ENCODE measurements at regions not wholly inside any gene's neighbourhood (a gene's known extent, or its start where the extent isn't known, plus 50 kb on each side); places are given as distances from the start of the nearest gene placed in this dataset.

DNA sequence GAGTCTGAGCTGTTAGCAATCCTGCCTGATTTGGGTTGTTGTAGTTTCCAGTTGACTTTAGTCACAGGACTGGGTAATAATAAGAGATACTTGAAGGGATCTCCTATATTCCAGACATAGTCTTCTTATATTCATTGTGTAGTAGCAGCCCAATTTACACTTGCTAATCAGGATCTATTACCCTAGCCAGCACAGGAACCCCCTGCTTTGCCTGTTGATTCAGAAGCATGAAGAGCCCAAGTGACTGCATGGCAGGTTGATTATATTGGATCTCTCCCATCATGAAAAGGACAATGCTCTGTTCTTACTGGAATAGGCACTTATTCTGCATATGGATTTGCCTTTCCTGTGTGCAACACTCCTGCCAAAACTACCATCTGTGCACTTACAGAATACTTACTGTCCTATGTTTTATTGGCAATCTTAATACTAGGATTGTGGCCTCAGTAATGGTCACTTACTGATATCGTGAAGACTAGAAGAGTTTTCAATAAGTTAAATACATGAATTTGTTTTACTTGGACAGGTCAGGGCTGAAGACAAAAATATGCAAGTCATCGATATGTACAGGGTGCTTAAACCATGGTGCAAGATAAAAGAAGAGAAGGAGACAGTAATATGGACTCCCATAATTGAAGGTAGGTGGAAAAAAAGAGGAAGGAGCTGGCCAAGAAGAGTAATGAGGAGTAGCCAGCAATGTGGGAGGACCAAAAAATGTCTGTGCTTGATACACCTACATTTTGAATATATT is 304.1 kb downstream of the MCTP2 start:
- no peak for DNase-seq
- in situ Hi-C loops (cut with HindIII; ENCODE audit: low pct_ligation_motif_present, low pct_unique_long_range_greater_than_20kb, low sequenced_read_pairs), result no loop called here

DNA sequence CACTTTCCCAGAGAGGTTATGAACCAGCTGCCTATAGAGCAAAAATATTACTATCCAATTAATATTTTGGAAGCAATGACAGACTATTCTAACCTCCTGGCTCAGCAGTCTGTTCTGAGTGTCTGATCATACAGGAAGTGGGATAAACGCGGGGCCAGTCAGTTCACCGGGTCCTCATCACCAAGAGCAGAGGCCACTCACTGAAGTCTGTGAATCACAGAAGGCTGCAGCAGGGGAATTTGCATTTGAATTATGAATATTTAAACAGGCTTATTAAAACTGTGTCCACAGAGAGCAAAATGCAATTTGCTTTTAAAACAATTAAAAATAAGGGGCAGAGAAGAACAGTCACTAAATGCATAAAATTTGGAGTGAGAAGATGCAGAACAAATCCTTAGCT is 305.2 kb downstream of the MCTP2 start:
- in situ Hi-C loops (cut with HindIII; ENCODE audit: low pct_ligation_motif_present, low pct_unique_long_range_greater_than_20kb, low sequenced_read_pairs), result no loop called here
- DNase-seq, result no peak

DNA sequence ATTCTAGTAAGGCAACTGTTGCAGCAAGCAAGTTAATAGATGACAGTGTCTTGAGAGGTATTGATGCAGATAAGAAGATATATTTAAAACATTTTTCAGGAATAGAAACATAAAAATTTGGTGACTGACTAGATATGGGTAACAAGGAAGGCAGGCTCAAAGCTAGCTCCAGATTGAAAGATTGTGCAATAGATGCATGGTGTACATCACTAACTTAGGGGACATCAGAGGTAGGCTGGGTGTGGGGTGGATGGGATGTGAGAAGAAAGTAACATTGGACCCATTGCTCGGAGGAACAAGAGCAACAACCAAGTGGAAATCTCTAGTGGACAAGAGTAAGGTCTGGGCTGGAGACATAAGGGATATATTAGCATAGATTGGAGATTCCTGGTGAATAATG is 306.9 kb downstream of the MCTP2 start:
- in situ Hi-C loops (cut with HindIII; ENCODE audit: low pct_ligation_motif_present, low pct_unique_long_range_greater_than_20kb, low sequenced_read_pairs), result no loop called here
- no peak for DNase-seq

DNA sequence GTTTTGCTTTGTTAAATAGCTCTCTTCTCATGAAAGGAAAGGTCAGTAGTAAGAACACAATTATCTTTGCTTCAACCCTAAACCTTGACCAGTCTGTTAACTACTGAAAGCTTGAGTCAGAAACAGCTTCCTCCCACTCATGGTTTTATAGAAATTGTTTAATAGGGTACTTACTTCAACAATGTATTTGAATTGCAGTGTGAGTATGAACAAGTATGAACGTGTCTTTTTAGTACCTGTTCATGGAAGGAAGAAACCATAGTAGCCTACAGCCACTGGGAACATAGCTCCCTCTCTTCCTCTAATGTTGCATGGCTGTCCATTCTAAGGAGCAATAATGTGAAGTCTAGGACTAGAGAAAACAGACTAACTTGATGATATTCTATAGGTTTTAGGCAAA is 311.0 kb downstream of the MCTP2 start:
- in situ Hi-C loops (cut with HindIII; ENCODE audit: low pct_ligation_motif_present, low pct_unique_long_range_greater_than_20kb, low sequenced_read_pairs), result no loop called here
- DNase-seq, result no peak

DNA sequence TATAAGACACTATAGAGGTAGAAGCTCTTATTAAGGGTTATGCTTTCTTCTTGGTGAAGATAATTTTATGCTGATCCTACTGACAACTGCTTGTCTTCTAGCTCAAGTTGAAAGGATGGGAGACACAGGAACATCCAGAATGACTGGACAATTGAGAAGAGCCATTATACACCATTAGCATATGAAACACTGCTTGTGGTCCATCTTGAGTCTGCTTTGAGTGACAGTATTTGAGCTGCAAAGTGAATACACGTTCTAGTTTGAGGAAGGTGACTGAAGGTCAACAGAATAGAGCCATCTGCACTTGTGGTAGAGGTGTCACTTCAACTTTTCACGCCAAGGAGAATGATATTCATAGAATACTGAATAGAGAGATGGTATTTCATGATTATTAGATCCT is 315.4 kb downstream of the MCTP2 start:
- DNase-seq, result no peak
- in situ Hi-C loops (cut with HindIII; ENCODE audit: low pct_ligation_motif_present, low pct_unique_long_range_greater_than_20kb, low sequenced_read_pairs), result no loop called here

DNA sequence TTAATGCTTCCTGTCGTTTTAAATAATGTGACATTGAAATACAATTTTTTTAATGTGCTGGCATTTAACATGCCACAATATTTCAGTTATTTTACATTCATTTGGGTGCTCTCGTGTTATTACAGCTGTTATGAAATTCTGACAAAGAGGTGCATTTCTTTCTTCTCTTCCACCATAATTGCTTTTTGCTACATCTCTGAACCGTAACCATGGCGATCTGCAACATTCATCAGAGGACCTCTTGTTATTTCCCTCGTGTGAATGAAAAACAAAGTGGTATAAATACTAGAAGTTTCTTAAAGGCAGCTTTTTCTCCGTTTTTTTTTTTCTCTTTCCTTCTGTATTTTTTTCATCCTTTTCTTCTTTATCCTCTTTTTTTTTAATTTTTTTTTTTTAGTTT is 316.4 kb downstream of the MCTP2 start:
- in situ Hi-C loops (cut with HindIII; ENCODE audit: low pct_ligation_motif_present, low pct_unique_long_range_greater_than_20kb, low sequenced_read_pairs), result no loop called here
- no peak for DNase-seq

DNA sequence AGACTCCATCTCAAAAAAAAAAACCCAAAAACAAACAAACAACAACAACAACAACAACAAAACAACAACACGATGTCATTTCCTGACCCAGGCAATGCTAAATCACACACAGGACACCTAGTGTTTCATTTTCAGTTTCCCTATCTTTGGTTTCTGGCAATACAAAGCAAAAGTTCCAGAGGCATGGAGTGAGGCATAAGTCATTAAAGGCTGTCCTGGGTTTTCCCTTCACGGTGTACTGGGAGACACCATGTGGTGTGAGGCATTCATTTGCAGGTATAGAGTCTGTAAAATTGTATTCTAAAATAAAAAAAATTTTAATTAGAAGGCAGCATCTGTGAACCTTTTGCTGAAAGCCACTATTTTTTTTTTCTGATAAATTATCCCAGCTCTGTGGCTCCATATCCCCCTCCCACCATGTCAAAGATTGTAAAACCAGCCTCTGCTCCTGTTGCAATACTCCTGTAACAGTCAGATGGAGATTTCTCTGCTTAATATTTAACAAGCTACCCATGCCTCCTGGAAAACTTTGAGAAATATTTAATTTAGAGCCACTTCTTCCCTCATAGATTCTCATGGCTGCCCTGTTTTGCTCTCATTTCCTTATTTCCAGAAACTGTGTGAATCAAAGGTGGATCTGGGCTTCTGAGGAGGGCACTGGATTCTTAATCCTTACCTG is 324.6 kb downstream of the MCTP2 start:
- DNase-seq, result no peak
- in situ Hi-C loops (cut with HindIII; ENCODE audit: low pct_ligation_motif_present, low pct_unique_long_range_greater_than_20kb, low sequenced_read_pairs), result no loop called here

DNA sequence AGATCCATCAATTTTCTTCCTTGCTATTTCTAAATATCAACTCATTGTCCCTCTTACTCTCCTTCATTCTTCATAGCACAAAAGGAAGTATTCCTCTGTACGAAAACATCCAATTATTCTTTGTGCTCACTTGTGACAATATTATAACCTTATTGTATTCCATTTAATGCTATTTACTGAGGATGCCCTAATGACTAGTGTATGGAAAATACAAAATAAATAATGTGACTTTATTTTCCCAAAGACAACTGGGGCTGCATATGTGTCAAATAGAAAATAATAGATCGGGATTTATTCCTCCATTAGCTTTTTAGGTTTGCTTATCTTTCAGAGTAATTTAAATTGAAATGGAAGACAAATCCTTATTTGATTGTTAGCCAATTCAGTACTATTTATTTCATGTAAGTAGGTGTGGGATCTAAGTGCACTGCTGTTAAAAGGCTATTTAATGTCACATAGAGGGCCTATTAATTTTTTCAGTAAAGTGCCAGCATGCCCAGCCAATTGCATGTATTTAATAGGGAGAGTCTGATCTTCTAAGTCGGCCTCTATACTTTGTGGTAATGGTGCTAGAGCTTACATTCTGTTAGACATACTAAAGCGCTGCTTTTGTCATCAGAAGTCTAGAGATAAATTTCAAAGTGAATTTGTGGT is 329.8 kb downstream of the MCTP2 start:
- DNase-seq, result no peak
- in situ Hi-C loops (cut with HindIII; ENCODE audit: low pct_ligation_motif_present, low pct_unique_long_range_greater_than_20kb, low sequenced_read_pairs), result no loop called here

DNA sequence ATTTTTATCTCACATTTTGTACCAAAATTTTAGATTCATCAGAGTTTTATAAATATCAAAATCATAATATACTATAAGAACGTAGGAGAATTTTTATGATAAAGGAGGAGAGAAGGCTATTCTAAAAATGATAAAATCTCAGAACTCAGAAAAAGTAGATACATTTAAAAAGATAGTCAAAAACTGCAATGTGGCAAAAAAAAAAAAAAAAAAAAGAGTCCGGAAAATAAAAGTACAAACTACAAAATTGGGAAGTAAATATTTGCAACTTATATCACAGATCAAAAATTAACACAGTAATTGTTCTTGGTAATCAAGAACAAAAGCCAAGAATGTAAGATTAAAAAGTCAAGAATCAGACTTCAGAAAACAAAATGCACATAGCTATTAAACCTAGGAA is 332.1 kb downstream of the MCTP2 start:
- in situ Hi-C loops (cut with HindIII; ENCODE audit: low pct_ligation_motif_present, low pct_unique_long_range_greater_than_20kb, low sequenced_read_pairs), result no loop called here
- DNase-seq, result no peak

DNA sequence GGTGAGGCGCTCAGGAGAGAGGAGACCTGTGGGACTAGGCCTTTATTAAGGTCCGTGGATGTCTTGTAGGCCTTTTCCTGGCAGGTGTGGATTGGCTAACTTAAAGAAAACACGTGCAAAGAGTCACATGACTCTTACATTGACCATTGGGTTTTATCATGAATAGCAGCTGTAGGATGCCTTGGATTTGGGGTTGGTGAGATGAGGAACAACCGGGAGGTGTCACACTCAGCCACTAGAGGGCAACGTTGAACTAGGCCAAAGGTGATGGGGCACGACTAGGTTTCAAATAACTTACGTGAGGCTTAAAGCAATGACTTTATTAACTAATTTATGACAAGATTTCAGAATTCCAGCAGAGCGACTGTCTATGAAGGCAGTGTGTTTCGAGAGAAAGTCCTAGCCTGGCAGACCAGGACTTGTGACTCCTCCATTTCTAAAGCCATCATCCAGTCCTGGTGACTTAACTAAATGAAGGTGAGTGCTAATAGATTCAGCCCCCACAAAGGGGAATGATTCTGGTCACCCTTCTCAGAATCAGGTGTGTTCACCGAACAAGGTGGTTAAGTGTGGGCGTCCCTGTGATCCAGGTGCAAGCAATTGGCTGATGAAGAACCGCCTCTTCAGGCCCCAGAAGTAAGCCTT is 345.6 kb downstream of the MCTP2 start:
- DNase-seq, result peak; percentile 6
- in situ Hi-C loops (cut with HindIII; ENCODE audit: low pct_ligation_motif_present, low pct_unique_long_range_greater_than_20kb, low sequenced_read_pairs), result no loop called here

DNA sequence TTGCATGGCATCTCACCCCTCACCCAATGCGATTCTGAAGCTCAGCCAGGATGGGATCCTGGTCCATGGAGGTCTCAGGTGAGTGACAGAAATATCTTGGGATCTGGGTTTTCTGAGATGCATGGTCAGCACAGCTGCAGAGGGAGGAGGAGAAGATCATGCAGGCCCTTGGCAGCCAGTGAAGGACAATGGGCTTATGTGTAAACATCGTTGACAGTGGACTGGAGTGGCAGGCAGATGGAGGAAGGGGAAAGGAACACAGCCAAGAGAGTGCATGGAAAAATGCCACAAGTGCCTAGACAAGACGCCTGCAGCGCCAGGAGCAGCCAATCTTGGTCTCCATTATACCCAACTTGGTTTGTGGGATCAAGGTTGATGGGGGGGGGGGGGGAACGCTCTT is 347.9 kb downstream of the MCTP2 start:
- no peak for DNase-seq
- in situ Hi-C loops (cut with HindIII; ENCODE audit: low pct_ligation_motif_present, low pct_unique_long_range_greater_than_20kb, low sequenced_read_pairs), result no loop called here

DNA sequence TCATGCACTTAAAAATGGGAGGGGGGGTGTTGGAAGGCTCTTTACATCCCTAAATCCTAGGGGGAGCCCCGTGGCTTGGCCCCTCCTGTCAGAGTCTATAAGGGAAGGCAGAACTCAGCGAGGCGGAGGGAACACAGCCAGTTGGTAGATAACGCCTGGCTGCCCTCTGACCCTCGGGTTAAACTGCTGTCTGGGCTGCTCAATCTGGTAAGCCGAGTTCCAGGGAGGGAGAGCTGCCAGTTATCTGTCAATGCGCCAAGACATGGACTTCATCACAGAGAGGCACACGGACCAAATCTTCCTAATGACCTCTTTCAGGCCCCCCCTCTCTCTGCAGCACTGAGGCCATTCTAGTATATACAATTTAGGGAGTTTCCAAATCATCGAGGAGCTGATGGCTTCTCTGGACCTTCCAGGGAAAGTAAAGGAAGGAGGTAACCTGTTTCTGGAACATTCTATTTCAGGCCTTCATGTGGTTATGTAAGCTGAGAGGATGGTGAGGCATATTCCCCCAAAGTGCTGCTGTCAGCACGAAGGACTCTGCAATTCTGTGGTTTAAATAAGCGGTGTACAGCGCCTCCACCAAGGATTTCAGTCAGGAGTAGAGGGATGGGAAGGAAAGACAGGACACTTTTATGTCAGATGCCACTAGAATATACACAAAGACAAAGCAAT is 349.0 kb downstream of the MCTP2 start:
- no peak for DNase-seq
- in situ Hi-C loops (cut with HindIII; ENCODE audit: low pct_ligation_motif_present, low pct_unique_long_range_greater_than_20kb, low sequenced_read_pairs), result no loop called here

DNA sequence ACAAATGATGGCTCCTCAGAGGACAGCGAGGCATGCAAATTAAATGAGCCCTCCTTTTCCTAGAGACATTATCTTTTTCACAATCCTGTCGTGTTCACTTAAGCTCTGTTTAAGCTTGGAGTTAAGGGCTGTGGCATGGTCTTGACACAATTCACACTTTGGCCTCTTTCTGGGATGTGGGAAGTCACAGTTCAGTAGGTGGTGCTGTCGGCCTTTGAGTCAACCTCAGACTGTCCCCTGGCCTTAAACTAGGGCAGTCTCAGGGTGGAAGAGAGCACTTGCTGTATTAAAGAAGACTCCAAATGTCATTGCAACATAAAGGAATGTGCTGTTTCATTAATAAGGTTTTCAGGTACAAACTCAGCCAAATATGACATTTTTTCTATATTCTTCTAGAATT is 351.0 kb downstream of the MCTP2 start:
- peak; percentile 13 for DNase-seq
- in situ Hi-C loops (cut with HindIII; ENCODE audit: low pct_ligation_motif_present, low pct_unique_long_range_greater_than_20kb, low sequenced_read_pairs), result no loop called here

DNA sequence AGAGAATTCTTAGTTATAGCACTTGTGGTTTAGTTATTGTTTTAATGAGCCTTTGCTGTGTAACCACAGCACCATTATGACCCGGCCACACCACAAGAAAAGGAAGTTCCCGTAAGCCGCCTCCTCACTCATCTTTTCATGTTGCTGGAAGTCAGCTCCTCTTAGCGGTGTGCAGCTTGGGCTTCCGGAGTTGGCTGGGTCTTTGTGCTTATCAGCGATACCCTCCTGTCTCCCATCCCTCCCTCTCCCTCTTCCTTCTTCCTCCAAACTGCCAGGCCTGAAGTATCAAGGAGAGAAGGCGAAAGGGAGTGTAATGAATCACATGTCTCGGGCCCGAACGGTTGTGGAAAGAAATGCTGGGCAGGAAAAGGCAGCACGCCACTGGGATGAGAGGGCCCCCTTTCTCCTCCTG is 353.5 kb downstream of the MCTP2 start:
- no peak for DNase-seq

DNA sequence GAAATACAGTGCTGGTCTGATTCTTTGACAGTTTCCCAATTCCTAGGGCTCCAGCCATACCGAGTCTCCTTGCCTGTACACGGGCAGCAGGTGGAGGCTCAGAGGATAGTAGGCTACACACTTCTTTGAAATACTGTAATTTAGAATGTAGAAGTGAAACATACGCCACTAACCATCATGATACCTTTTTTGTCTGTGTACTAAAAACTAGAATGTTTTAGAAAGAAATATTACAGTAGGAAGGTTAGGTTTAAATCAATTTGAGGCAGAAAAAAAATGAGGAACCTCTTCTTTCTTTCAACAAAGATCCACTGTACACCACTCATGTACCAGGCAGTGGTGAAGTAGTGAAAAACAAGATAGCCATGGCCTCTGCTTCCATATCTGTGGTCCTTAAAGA is 354.7 kb downstream of the MCTP2 start:
- in situ Hi-C loops (cut with HindIII; ENCODE audit: low pct_ligation_motif_present, low pct_unique_long_range_greater_than_20kb, low sequenced_read_pairs), result no loop called here
- DNase-seq, result no peak

More for the DNA sequence above, 353.5 kb downstream of the MCTP2 start:
- in situ Hi-C loops (cut with HindIII; ENCODE audit: low pct_ligation_motif_present, low pct_unique_long_range_greater_than_20kb, low sequenced_read_pairs), result no loop called here

DNA sequence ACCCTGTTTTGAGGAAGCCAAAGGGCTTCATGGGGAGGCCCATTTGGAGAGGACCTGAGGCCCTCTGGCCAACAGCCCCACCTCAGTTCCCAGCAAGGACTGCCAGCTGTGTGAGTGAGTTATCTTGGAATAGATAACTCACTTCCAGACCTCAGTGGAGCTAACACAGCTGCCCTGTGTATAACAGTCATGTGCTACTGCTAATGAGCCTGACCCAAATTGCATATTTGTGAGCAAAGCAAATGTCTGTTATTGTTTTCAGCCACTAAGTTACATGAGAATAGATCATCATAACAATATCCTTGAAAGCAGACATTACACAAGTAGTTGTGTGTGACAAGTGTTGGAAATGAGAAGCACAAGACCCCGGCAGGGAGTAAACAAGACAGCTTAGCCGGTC is 355.8 kb downstream of the MCTP2 start:
- in situ Hi-C loops (cut with HindIII; ENCODE audit: low pct_ligation_motif_present, low pct_unique_long_range_greater_than_20kb, low sequenced_read_pairs), result no loop called here

DNA sequence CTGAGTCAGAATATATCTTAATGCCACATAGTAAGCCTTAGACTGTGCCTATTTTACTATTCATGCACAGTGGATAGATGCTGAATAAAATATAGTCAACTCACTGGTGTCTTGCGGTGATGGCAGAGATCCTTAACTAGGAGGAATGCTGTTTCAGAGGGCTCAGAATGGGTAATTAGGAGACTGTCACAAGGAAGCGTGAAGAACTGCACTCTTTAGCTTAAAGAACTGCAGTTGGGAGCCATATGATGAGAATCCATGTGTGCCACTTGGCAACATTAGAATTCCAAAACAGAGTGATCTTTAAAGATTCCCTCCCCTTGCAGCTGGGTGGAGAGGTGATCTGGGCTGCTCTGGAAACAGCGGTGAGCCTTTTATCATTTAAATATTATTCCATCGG is 357.6 kb downstream of the MCTP2 start:
- DNase-seq, result no peak
- in situ Hi-C loops (cut with HindIII; ENCODE audit: low pct_ligation_motif_present, low pct_unique_long_range_greater_than_20kb, low sequenced_read_pairs), result no loop called here

More for the DNA sequence above, 355.8 kb downstream of the MCTP2 start:
- DNase-seq, result no peak

DNA sequence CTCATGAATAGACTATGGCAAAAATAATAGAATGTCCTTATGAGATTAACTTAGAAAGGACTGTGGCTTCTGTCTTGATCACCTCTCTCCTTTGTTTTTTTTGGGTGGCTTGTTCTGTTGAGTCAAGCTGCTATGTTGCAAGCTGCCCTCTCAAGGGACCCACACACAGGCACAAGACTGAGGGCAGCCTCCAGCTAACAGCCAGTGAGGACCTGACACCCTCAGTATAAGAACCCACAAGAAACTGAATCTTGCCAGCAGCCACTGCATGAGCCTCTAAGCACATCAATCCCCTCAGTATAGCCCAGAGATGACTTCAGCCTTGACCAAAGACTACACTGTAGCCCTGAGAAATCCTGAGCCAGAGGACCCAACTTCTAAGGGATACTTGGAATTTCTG is 361.1 kb downstream of the MCTP2 start:
- DNase-seq, result no peak
- in situ Hi-C loops (cut with HindIII; ENCODE audit: low pct_ligation_motif_present, low pct_unique_long_range_greater_than_20kb, low sequenced_read_pairs), result no loop called here

DNA sequence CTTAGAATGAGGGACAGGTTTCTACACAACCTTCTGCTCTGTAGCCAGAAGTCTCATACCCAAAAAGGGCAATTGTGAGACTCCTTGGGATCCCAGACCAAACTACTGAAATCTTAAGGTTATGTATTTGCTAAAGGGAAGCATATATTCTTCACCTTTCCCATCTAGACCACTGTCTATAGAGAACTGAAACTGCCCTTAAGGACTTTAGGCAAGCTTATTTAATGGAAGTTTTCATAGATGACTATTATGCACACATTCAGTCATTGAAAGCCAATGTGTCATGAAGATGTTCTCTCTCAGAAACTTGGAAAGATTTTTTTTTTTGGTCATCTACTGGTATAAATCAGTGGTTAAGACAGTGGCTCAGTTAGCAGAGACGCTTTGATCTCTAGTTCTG is 365.3 kb downstream of the MCTP2 start:
- in situ Hi-C loops (cut with HindIII; ENCODE audit: low pct_ligation_motif_present, low pct_unique_long_range_greater_than_20kb, low sequenced_read_pairs), result no loop called here

More for the DNA sequence above, 365.3 kb downstream of the MCTP2 start:
- no peak for DNase-seq

Measured in ACHN (cell line).